Inflammatory macrophage treated with lipopolysaccharide for 4 hours (primary cell): ENCODE measurements at regions not wholly inside any gene's neighbourhood (a gene's known extent, or its start where the extent isn't known, plus 50 kb on each side); places are given as distances from the start of the nearest gene placed in this dataset.
"Not testable (repeated sequence)": the region's sequence is repeated elsewhere in the genome, so short reads cannot be mapped to it uniquely, and the experiment has no call there.

Source experiments
- DNase-seq: peaks from one replicate; pipeline ENCODE4 v3.0.0-alpha.2; 2020

DNA sequence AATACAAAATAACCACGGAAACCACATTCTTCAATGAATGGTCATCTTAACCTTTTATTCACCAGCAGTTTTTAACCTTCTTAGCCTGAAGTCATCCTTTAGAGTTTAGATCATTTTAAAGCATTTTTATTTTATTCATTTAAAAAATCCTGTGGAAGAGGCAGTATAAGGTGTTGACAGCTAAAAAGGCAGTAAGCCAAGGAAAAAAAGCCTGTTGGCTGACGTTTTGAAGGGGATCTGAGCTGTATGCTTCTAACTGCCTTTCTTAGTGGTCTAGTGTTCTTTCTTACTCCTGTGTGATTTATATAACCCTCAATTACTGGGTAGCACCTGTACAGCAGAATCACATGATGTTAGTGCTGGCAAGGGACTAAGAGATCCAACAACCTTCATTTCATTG is 438.3 kb upstream of the SEL1L start:
- no peak for DNase-seq

DNA sequence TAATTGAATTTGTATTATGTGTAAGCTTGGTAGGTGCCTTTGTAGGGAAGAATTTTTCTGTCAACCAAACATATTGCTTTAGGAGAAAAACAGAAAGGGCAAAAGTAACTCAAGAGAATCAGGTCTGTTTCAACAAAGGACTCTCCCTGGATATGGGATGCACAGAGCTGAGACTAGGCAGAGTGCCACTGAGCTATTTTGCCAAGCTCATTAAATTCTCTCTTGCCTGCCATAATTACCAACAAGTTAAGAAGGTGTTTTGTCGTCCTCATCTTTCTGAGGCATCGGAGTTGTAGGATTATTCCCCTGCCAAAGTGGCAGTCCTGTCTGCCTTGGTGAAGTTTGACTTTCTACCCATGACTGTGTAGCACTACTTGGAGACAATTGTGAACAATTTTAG is 438.9 kb upstream of the SEL1L start:
- no peak for DNase-seq

DNA sequence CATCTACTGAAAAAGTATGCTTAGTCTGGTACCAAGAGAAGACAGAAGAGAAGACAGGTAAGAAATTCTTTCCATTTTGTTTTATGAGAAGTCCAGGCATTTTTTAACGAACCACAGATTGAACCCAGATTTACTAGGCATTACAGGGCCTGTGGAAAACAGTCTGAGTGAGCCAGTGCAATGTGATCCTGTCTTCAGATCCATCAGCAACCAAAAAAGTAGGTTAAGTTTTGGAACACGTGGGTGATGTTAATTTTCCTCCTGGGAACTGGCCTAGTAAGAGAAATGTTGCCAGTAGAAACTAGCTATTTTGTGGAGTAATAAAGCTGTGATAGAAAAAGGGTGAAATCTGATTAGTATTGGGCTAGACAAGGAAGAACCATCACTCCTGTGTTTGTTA is 440.9 kb upstream of the SEL1L start:
- no peak for DNase-seq

DNA sequence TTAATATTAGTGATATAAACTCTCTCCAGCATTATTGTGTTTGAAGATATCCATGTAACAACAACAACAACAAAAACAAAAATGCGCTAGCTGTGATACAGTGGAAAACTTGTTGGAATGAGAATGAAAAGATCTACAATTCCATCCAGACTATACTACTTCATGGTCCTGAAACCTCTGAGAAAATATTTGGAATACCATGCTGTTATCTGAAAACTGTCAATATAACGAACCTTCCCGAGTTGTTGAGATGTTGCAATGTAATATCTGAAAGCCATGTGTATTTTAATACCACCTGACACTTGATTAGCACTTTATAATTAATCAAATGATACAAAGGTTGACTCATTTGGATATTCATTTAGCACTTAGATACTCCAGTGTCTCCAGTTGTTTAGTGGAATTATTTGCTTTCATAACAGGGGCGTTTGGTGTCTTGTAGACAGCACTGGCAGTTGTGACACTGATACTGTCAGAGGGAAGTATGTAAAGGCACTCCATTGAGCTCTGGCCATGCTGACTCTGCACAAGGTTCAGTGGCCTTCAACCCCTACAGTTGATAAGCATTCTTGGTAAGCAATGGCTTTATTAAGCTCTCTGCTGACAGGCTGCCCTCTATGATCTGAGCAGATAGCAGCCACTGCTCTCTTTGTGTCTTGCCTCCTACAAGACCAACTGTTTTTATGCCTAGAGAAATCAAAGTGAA is 447.1 kb upstream of the SEL1L start:
- no peak for DNase-seq

DNA sequence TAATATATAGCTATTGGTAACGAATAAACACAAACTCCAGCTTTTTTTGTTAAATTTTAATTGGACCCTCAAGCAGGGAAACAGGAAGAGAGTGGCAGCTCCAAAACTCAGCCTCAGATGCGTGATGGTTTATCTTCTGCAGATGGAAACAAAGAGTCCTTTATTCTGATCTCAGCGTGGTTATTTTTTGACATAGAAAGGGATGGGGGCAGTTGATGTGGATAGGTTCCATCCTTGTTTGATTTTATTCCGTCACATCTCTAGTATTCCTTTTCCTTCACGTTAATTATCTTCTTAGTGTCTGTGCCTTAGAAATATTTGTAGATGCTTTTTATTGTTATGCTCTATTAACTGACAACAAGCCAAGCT is 447.6 kb upstream of the SEL1L start:
- no peak for DNase-seq

DNA sequence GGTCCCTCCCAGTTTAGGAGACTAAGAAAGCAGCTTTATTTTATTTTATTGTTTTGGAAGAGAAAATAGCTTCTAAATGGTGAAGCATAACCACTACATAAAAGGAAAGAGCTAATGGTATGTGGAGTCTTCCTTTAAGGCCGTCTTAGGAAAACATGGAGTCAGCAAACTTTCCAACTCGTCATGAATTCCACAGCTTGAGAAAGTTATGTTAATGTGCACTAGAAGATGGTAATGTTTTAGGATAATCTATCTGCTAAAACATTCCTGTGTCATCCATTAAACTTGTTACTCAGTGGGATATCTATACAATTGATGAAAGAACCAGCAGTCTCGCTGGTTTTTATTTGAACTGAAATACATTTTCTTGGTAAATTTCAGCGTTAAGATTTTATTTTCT is 448.4 kb upstream of the SEL1L start:
- DNase-seq: no peak

DNA sequence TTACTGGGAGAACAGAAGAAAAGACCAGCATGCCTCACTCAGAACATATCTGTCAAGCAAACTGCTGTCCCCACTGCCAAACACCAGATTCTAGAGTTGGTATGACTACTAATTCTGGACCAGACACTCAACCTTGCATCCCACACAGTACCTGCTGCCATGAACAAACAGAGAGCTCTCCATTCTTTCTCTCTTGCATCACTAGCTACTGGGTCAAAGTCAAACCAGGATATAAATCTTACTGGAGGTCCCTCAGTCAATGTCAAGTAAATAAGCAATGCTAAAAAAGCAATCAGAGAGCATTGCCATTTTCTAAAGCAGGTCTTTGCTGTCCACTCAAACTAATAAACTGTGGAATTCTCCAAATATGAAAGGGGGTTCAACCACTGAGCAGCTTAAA is 452.4 kb upstream of the SEL1L start:
- no peak for DNase-seq

DNA sequence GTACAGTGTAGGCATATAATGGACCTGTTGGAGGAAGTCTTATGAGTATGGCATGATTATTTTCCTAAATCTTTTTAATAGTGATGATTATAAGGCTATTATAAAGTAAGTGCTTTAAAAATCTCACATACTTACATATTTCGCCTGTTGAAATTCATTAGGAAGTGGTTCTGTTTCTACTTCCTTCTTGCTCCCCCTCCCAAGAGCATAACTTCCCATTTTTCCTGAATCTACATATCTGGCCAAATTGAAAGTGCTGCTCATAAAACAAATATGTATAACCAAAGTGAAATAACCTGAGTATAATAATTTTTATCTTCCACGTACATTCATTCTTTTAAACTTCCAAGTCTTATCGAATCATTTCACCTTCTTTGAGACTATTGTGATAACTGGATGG is 455.6 kb upstream of the SEL1L start:
- DNase-seq: peak; percentile 55

DNA sequence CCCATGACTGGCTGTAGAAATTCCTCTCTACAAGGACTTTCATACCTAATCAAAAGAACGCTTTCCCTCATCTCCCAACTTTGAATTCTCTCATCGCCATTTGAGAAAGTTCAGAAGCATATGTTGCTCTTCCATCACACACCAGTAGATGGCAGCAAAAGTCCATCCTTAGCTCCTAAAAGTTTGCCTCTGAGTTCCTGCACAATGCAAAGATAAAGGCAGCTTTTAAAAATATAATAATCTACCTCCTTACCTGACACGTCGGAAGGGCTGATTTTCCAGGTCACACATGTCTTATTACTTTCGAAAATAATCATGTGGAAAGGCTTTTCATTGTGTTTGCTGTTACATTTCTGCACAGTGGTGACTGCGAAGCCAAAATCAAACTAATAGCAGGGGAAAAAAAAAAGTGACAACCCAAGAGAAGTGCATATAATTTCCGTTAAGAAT is 456.7 kb upstream of the SEL1L start:
- peak; percentile 40 for DNase-seq

DNA sequence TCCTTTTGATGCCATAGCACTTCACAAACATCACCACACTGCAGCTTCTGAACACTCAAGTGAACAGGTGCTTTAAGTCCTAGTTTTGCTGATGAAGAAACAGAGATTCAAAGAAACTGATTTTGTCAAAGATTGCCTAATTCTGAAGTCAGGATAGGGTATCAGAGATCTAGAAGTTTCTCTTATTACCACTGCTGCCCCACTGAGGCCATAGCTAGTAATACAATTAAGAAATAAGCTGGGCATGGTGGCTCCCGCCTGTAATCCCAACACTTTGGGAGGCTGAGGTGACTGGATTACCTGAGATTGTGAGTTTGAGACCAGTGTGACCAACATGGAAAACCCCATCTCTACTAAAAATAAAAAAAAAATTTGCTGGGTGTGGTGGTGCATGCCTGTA is 458.3 kb upstream of the SEL1L start:
- DNase-seq: peak; percentile 31

DNA sequence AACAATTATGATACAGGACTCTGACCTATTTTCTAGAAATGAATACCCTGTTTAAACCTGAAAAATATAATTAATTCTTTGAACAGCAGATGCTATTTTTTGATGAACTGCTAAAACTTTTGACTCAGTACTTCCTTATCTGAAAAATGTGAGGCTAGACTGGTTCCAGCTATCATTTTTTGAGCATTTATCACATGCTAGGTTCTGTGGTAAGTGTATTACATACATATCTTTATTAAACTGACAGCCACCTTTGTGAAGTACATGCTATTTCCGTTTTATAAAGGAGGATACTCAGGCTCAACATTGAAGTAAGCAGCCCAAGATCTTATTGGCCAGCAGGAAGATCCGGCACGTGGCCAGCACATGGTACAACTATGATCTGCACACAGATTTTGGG is 459.8 kb upstream of the SEL1L start:
- no peak for DNase-seq

DNA sequence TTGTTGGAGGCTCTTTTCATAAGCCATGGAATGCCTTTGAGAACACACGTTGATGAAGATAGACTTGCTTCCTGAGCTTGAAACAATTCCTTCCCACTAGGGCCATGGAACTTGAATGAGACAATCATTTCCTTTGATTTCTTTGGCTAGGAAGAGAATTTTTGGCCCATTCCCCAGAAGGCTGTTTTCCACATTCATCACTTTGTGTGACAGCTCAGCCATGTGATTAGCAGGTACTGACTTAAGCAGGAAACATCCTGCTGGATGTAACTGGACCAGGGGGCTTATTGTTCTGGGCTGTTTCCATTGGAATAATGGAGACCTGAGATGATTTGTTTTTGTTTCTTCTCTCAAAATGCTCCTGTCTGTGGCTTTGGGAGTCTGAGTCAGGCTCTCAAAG is 469.8 kb upstream of the SEL1L start:
- no peak for DNase-seq

DNA sequence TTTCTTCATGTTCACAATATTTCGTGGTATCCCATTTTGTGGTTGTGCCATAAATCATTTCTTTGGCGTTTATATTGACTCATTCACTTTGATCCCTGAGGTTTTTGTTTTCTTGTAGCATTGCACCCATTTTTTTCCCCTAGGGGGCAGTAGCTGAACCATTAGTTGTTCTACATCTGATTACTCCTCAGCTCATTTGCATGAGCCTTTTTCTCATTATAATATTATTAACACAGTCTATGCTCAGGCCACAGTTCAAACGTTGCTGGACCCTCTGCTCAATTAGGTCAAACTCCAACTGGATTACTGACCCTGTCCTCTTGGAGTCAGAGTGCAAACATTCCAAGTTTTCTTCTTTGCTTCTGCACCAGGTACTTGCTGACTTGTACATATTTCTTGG is 475.4 kb upstream of the SEL1L start:
- no peak for DNase-seq

DNA sequence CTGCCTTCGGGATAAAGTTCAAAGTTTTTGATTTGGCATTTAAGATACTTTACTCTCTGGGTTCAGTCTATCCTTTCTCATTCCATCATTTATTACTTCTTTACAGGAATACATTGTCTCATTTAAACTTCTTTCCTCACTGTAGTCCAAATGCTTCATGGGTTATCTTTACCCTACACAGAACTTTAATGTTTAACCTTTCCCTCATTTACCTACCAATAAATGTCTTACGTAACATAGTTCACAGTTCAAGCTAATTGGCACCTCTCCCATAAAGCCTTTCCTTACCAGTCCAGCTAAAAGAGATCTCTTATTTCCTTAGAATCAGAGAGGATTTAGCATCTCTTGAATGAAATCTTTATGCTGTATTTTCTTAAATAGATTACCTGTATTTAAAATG is 476.3 kb upstream of the SEL1L start:
- no peak for DNase-seq

DNA sequence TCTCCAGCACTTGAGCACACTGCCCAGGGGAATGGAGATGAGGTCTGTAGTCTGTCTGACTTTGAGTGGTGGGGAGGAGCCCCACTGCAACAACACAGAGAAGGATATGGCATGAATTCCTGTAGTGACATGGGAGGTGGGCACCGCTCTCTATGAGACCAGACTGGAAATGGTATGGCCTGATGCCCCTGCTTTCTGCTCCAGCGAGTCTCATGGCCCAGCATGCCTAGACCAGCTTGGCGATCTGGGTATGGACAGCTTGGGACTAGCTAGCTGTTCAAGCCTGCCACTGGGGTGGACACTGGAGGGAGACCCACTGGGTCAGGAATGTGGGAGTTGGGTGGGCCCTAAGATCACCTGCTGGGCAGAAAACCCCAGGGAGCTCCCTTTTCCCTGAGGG is 477.8 kb upstream of the SEL1L start:
- DNase-seq: no peak

DNA sequence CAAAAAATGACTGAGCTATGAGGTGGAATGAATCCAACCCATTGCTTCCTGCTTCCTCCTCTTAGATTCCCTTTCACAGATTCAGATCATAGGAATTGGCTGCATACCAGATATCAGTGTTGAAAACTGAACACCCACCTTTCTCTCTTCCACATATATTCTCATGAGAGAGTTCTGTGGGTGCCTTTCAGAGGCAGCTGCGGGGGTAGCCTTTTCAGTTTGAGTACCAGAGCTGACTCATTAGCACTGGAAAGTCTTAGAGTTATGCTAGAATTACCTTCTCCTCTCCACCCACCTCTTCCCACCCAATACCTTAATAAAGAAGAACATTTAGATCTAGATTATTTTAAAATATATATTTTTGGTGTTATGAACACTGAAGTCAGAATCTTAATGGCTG is 495.4 kb upstream of the SEL1L start:
- DNase-seq: no peak

DNA sequence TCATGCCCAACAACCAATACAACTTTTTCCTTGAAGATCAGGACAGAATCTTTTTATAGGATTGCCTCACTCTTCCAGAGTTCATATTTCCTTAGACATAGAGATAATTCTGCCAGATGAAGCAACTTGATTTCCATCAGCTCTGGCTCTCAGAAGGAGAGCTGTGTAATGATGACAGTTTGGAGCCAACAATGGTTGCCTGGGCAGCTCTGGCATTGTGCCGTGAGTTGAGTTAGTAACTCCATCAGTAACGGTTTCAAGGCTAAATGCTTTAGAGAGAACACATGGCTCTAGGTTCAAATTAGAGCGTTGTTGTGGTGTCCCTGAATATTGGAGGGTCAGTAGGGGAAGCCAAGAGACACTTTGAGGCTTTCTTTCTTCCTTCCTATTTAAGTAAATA is 501.7 kb upstream of the SEL1L start:
- no peak for DNase-seq

DNA sequence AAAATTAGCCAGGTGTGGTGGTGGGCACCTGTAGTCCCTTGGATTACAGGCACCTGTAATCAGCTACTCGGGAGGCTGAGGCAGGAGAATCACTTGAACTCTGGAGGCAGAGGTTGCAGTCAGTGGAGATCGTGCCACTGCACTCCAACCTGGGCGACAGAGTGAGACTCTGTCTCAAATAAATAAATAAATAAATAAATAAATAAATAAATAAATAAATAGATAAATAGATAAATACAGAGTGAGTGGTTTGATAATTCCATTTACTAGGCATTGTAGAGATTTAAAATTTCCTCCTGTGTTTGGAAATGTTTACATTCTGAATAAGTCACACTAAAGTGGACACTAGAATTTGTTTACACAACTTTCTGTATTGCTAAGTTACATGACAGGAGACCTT is 504.4 kb upstream of the SEL1L start:
- not testable (repeated sequence) for DNase-seq

DNA sequence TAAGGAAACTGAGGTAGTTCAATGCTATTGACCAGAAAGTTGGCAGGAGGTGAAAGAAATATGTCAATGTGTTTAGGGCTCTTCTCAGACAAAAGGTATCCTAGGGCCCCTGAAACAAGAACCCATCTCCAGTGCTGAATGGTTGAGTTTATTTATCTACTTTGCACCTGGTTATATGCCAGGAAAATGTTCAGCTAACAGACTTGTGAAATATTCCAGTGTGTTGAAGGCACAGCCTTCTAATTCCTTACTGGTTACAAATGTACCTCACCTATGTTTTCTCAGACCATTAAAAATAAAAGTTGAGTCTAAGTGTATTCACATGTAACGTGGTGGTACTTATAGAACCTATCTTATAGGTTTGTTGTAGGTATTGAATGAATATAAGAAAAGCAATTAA is 511.7 kb upstream of the SEL1L start:
- no peak for DNase-seq

DNA sequence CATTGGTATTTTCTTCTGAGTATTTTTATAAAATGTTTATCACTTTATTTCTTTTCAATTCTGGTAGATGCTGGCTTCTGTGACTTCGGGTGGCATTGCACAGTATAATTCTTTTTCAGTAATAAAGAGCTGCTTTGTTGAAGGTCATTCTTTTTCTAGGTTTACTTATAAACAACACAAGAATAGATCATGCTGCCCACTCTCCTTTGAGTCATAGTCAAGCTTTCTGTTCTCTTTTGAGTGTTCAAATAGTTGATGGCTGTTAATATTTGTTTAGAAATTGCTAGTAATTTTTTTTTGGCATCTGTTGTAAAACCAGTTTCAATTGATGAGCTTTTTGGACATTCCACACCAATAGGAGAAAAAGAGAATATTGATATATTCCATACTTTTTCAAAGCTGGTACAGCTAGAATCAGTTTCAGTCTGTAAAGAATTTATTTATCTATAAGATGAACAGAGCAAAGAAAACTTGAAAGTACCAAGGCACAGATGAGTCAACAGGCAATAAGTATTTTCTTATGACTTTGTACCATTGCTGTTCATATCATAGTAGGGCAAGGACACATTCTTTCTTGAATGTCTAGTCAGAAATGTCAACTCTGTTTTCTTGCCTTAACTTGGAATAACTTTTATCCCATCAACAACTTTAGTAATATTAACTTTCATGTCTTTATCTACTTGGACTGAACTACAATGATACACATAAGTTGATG is 513.0 kb upstream of the SEL1L start:
- no peak for DNase-seq

DNA sequence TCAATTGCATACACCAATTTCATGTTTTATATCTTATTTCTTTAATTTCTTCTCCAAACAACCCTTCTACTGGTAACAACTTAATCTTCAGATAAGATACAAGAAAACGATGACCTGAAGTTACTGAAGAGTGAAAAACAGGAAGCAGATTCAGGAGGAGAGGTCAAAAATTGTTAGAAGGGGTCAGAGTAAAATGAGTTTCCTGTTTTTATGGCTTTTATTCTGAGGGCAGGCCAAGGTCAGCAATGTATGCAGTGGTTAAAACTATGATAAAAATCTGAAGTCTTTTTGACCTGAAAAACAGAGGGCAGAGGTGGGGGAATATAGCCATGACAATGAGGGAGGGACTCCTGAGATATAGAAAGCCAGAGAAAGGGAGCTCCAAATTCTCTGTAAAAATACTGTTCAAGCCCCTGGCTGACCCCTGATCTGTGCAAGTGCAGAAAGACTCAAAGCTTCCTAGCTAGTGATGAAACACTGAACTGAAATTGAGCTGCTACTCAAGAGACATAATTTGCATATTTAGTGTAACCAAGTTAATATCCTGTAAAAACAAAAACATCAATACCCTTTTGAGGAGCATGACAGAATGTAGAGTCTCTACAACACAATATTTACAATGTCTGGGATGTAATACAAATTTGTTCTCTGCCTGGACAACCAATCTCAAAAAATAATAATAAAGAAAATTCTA is 514.3 kb upstream of the SEL1L start:
- no peak for DNase-seq

DNA sequence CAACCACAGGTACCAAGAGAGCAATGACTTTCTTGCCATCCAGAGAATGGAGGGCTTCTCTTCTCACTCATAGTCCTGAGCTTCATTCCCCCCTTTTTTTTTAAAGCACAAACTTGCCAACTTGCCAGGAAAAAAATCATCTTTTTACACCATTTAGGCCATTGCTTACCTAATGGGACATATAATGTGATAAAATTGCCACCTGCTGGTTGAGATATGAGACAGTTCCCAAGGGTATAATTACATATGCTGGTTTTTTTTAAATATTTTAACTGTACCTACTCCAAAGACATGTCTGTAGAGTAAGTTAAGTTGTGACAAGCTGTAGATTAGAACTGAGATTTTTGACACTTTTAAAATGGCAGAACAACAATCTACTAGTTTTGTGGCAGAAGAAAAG is 519.1 kb upstream of the SEL1L start:
- DNase-seq: no peak

DNA sequence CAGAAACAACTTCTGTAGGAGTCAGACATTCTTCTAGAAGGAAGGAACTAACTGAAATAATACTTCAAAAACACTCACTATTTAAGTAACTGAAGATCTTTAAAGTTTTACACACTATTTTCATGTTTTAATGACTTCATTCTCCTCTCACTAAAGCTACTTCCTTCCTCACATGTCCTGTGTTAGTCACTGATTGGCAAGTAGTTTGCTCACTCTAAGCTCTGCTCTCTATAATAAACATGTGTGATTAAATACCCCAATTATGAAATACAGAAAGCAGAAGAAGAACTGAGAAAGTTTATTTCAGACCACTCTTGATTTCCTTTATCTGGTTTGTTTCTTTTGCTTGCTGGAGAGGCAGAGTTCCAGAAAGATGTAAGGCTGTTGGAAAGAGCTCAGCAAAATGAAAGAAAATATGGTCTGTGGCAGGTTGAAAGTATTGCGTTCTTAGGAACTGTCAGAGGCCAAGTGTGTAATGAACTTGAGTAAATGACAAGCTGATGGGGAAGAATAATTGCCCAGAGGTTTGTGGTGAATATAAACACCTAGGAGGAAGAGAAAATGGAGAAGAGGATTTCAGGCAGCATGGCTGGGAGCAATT is 522.0 kb upstream of the SEL1L start:
- DNase-seq: peak; percentile 60

DNA sequence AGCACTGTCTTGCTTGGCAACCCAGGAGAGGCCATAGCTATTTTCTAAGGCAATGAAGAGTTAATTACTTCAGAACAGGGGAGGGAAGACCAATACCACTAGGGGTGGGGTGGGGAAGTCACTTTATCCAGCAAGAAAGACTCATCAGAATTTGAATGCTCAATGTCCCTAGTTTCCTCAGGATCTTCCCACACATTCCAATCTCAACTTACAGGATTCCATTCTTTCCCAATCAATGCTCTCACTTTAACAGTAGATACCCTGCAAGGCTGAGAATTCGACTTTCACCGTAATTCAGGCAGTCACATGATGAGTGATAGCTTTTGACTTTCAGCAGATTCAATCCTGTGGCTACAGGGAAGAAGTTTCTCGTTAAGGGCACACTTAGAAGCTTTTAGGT is 526.6 kb upstream of the SEL1L start:
- no peak for DNase-seq
